ENCODE measurements at regions not wholly inside any gene's neighbourhood (a gene's known extent, or its start where the extent isn't known, plus 50 kb on each side); places are given as distances from the start of the nearest gene placed in this dataset.

DNA sequence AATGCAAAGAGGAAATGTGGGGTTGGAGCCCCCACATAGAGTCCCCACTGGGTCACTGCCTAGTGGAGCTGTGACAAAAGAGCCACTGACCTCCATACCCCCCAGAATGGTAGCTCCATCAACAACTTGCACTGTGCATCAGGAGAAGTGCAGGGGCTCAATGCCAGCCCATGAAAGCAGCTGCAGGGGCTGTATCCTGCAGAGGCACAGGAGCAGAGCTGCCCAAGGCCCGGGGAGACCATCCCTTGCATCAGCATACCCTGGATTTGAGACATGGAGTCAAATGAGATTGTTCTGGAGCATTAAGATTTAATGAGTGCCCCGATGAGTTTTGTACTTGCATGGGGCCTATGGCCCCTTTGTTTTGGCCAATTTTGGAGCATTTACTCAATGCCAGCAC, 1023.6 kb downstream of the VRK1 start:
- Histone ChIP-seq H3K4ac (ENCODE audit: low read depth, low read length) (no peak overlapping the region), H3K9ac (ENCODE audit: low read depth, low read length) (no peak overlapping the region), H3K14ac (replicated peaks; ENCODE audit: low read depth, low read length) (no peak overlapping the region), H3K4me2 (ENCODE audit: low read depth, low read length) (no peak overlapping the region), H4K5ac (ENCODE audit: low read depth, low read length) (no peak overlapping the region), H2BK15ac (ENCODE audit: low read depth, low read length) (no peak overlapping the region), H2BK5ac (ENCODE audit: low read depth, low read length, poor library complexity, severe bottlenecking) (no peak overlapping the region), H3K79me1 (ENCODE audit: low read depth in 1 of 2, low read length in 2 of 2) (no peaks in the 10 kb centered on the region), H4K20me1 (ENCODE audit: insufficient read depth, low read length) (no peaks in the 10 kb centered on the region), H2BK20ac (ENCODE audit: low read depth, low read length) (no peak overlapping the region), H2AK5ac (ENCODE audit: low read depth, low read length) (no peak overlapping the region), H3K9me1 (ENCODE audit: insufficient read depth, low read length) (no peaks in the 10 kb centered on the region), H2BK120ac (ENCODE audit: low read depth, low read length) (no peak overlapping the region), H3K9me3 (ENCODE audit: control insufficient read depth, insufficient read depth, low read length) (peaks cover 13% of the 10 kb centered on the region), H3K36me3 (ENCODE audit: control insufficient read depth, insufficient read depth, low read length) (no peaks in the 10 kb centered on the region), H3K56ac (ENCODE audit: extremely low read depth, insufficient read depth, low read length) (no peak overlapping the region), H2AFZ (replicated peaks; ENCODE audit: low read length, poor library complexity) (no peak overlapping the region), H3K23ac (ENCODE audit: low read depth, low read length) (no peak overlapping the region), H3K4me3 (ENCODE audit: insufficient read depth, low read depth, low read length) (no peak overlapping the region), H2AK9ac (replicated peaks; ENCODE audit: low read depth, low read length, poor library complexity) (no peak overlapping the region), H4K91ac (ENCODE audit: insufficient read depth, low read depth, low read length) (no peak overlapping the region), H3K27ac (ENCODE audit: insufficient read depth, low read length) (no peak overlapping the region), H3K18ac (ENCODE audit: low read depth, low read length) (no peak overlapping the region), H3K27me3 (ENCODE audit: control insufficient read depth, insufficient read depth, low read length) (no peaks in the 10 kb centered on the region), H4K8ac (ENCODE audit: low read depth in 2 of 2, low read length in 2 of 2) (no peak overlapping the region), H3K4me1 (ENCODE audit: control insufficient read depth, insufficient read depth, low read length) (no peaks in the 10 kb centered on the region)
- POLR2A ChIA-PET (ENCODE audit: unreplicated experiment) = no interaction called here
- DNase-seq = no peak
- ATAC-seq (ENCODE audit: low read depth) = no peak
- WGBS, 2 experiments (ENCODE audit: extremely low coverage in 2 of 2, insufficient read length in 1 of 2) = no CpG with 5 or more reads among the region's 2 CpGs
- TF ChIP-seq RCOR1 (IDR thresholded peaks at IDR 0.05; ENCODE audit: insufficient replicate concordance, low read length) = no peak
- no peak for TF ChIP-seq MAFK (IDR thresholded peaks at IDR 0.05; ENCODE audit: low read depth, low read length)
- TF ChIP-seq RFX5 (IDR thresholded peaks at IDR 0.05; ENCODE audit: low read depth, low read length) = no peak
- no peak for TF ChIP-seq RAD21 (IDR thresholded peaks at IDR 0.05; ENCODE audit: low read length)
- TF ChIP-seq BHLHE40 (IDR thresholded peaks at IDR 0.05; ENCODE audit: low read depth, low read length) = no peak
- TF ChIP-seq, protein P1, sequence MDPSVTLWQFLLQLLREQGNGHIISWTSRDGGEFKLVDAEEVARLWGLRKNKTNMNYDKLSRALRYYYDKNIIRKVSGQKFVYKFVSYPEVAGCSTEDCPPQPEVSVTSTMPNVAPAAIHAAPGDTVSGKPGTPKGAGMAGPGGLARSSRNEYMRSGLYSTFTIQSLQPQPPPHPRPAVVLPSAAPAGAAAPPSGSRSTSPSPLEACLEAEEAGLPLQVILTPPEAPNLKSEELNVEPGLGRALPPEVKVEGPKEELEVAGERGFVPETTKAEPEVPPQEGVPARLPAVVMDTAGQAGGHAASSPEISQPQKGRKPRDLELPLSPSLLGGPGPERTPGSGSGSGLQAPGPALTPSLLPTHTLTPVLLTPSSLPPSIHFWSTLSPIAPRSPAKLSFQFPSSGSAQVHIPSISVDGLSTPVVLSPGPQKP (IDR thresholded peaks at IDR 0.05; ENCODE audit: borderline replicate concordance, low read depth, low read length) = no peak
- TF ChIP-seq, protein P2, sequence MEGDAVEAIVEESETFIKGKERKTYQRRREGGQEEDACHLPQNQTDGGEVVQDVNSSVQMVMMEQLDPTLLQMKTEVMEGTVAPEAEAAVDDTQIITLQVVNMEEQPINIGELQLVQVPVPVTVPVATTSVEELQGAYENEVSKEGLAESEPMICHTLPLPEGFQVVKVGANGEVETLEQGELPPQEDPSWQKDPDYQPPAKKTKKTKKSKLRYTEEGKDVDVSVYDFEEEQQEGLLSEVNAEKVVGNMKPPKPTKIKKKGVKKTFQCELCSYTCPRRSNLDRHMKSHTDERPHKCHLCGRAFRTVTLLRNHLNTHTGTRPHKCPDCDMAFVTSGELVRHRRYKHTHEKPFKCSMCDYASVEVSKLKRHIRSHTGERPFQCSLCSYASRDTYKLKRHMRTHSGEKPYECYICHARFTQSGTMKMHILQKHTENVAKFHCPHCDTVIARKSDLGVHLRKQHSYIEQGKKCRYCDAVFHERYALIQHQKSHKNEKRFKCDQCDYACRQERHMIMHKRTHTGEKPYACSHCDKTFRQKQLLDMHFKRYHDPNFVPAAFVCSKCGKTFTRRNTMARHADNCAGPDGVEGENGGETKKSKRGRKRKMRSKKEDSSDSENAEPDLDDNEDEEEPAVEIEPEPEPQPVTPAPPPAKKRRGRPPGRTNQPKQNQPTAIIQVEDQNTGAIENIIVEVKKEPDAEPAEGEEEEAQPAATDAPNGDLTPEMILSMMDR (conservative IDR thresholded peaks at IDR 0.05; ENCODE audit: low read depth, low read length) = no peak
- TF ChIP-seq NFE2L2 (IDR thresholded peaks at IDR 0.05; ENCODE audit: low read depth, low read length) = no peak
- no peak for TF ChIP-seq SMC3 (IDR thresholded peaks at IDR 0.05; ENCODE audit: low read depth, low read length)
- no peak for TF ChIP-seq CHD1 (IDR thresholded peaks at IDR 0.05; ENCODE audit: low read depth, low read length)
- no peak for TF ChIP-seq FOS (IDR thresholded peaks at IDR 0.05; ENCODE audit: low read depth, low read length)
- TF ChIP-seq CEBPB (IDR thresholded peaks at IDR 0.05; ENCODE audit: low read depth, low read length) = no peak
- TF ChIP-seq MAZ (IDR thresholded peaks at IDR 0.05; ENCODE audit: borderline replicate concordance, low read depth, low read length) = no peak
- no peak for TF ChIP-seq MXI1 (IDR thresholded peaks at IDR 0.05; ENCODE audit: borderline replicate concordance, low read depth, low read length)
- TF ChIP-seq, protein P3, sequence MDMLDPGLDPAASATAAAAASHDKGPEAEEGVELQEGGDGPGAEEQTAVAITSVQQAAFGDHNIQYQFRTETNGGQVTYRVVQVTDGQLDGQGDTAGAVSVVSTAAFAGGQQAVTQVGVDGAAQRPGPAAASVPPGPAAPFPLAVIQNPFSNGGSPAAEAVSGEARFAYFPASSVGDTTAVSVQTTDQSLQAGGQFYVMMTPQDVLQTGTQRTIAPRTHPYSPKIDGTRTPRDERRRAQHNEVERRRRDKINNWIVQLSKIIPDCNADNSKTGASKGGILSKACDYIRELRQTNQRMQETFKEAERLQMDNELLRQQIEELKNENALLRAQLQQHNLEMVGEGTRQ (IDR thresholded peaks at IDR 0.05; ENCODE audit: low read depth, low read length) = no peak
- TF ChIP-seq POLR2A (IDR thresholded peaks at IDR 0.05; ENCODE audit: low read depth, low read length) = no peak
- no TSS peak for BruUV-seq (replicated peaks)
- in situ Hi-C loops (cut with MboI; ENCODE audit: low sequenced_read_pairs) (no loop called here), intact Hi-C loops (cut with micrococcal nuclease) (no loop called here), dilution Hi-C loops (cut with HindIII; ENCODE audit: low sequenced_read_pairs, unreplicated experiment) (no loop called here)
- CTCF ChIA-PET = no interaction called here

All from IMR-90 (cell line).